Caco-2 (cell line): ENCODE measurements at regions not wholly inside any gene's neighbourhood (a gene's known extent, or its start where the extent isn't known, plus 50 kb on each side); places are given as distances from the start of the nearest gene placed in this dataset.

Experiments used
- BruUV-seq: library from RNA; stranded (reverse); fragments of 400-500 nt; replicated peaks from 2 replicates; lab custom pipeline; 2021; lab: Mats Ljungman, UMichigan
- CTCF ChIA-PET: fragments of 300-600 bp; sonication (Branson Sonifier 250); formaldehyde crosslinking; loops from one replicate; lab custom pipeline; 2022; ENCODE audit warnings: antibody characterized with exemption; lab: Charles Lee
- POLR2A ChIA-PET: fragments of 300-600 bp; sonication (Branson Sonifier 250); formaldehyde crosslinking; loops from one replicate; lab custom pipeline; 2022; ENCODE audit warnings: antibody characterized with exemption; lab: Charles Lee
- DNase-seq, 2 experiments: peaks; one replicate each; pipeline versions ENCODE4 v3.0.0 to v3.0.0-alpha.2; 2020 to 2022
- H3K27me3 ChIP-seq: replicated peaks from 2 replicates; pipeline ENCODE4 v1.6.0; 2011; ENCODE audit warnings: low read length; ENCODE audit not compliant: control insufficient read depth, insufficient read depth
- H3K36me3 ChIP-seq: 2 replicates; pipeline ENCODE4 v1.5.1; 2011; ENCODE audit warnings: low read length; ENCODE audit not compliant: control insufficient read depth, insufficient read depth
- H3K4me1 ChIP-seq: fragments of 250-450 bp; sonication (Bioruptor Pico); 2 replicates; pipeline ENCODE4 v1.5.1; 2020; ENCODE audit warnings: mild to moderate bottlenecking
- H3K4me3 ChIP-seq: 2 replicates; pipeline ENCODE4 v1.5.1; 2011; ENCODE audit warnings: low read depth, mild to moderate bottlenecking, control low read depth, low read length
- H3K9me3 ChIP-seq: fragments of 250-450 bp; sonication (Bioruptor Pico); 2 replicates; pipeline ENCODE4 v1.5.1; 2020; ENCODE audit warnings: mild to moderate bottlenecking, moderate library complexity
- H3K27ac Mint-ChIP-seq: one replicate; pipeline ENCODE4 v1.8.0; 2022; ENCODE audit warnings: mixed read lengths; ENCODE audit not compliant: unreplicated experiment
- H3K27me3 Mint-ChIP-seq: one replicate; pipeline ENCODE4 v1.8.0; 2022; ENCODE audit warnings: mixed read lengths; ENCODE audit not compliant: insufficient read depth, unreplicated experiment
- H3K36me3 Mint-ChIP-seq: one replicate; pipeline ENCODE4 v1.8.0; 2022; ENCODE audit warnings: mild to moderate bottlenecking, mixed read lengths; ENCODE audit not compliant: insufficient read depth, unreplicated experiment
- H3K4me1 Mint-ChIP-seq: one replicate; pipeline ENCODE4 v1.8.0; 2022; ENCODE audit warnings: low read depth, mixed read lengths; ENCODE audit not compliant: unreplicated experiment
- H3K4me3 Mint-ChIP-seq: one replicate; pipeline ENCODE4 v1.8.0; 2022; ENCODE audit warnings: mild to moderate bottlenecking, moderate library complexity, mixed read lengths; ENCODE audit not compliant: unreplicated experiment
- H3K9me3 Mint-ChIP-seq: one replicate; pipeline ENCODE4 v1.8.0; 2022; ENCODE audit warnings: mixed read lengths; ENCODE audit not compliant: unreplicated experiment
- CTCF ChIP-seq, 2 experiments: fragments of 200-600 bp in 1 of 2; IDR thresholded peaks; 1 replicate in 1 of 2; 2 replicates in 1 of 2; pipeline versions ENCODE4 v1.5.1 to v1.8.0; 2011 to 2022; ENCODE audit warnings: antibody characterized with exemption in 1 of 2, control low read depth in 1 of 2, inconsistent platforms in 1 of 2, low read depth in 1 of 2, low read length in 1 of 2, mild to moderate bottlenecking in 1 of 2, moderate library complexity in 1 of 2; ENCODE audit not compliant: insufficient read depth in 1 of 2, severe bottlenecking in 1 of 2, unreplicated experiment in 1 of 2
- intact Hi-C: fragments of 100-400 bp; cut with micrococcal nuclease; formaldehyde crosslinking; loops from one replicate; pipeline ENCODE4 v1.10.0; 2022; ENCODE audit not compliant: unreplicated experiment

- POLR2A ChIA-PET = no interaction called here
- H3K27me3 Mint-ChIP-seq = peaks cover 18% of the 10 kb centered on the region
- H3K4me3 Mint-ChIP-seq = no peak overlapping the region
- BruUV-seq = no TSS peak
- H3K36me3 Mint-ChIP-seq = no peaks in the 10 kb centered on the region
- Histone ChIP-seq H3K4me1 (no peaks in the 10 kb centered on the region), H3K27me3 (no peaks in the 10 kb centered on the region), H3K9me3 (no peaks in the 10 kb centered on the region), H3K4me3 (no peak overlapping the region), H3K36me3 (no peaks in the 10 kb centered on the region)
- intact Hi-C loops = no loop called here
- DNase-seq = no peak
- H3K4me1 Mint-ChIP-seq = no peaks in the 10 kb centered on the region
- TF ChIP-seq CTCF (IDR thresholded peaks at IDR 0.05; ENCODE audit: insufficient read depth in 1 of 2, low read depth in 1 of 2, low read length in 1 of 2, severe bottlenecking in 1 of 2, unreplicated experiment in 1 of 2) = no peak
- no peaks in the 10 kb centered on the region for H3K9me3 Mint-ChIP-seq
- CTCF ChIA-PET = interaction anchor here (0.8 kb wide), 1 partner anchor 9 kb away, joined by 3 read pairs; no protein-coding TSS in a partner anchor
- H3K27ac Mint-ChIP-seq = no peak overlapping the region
Measured at GRCh38 chr2:18124116-18124835, 245.8 kb downstream of the KCNS3 start.

- Mint-ChIP-seq H3K27ac (no peak overlapping the region), H3K27me3 (peaks cover 18% of the 10 kb centered on the region), H3K4me3 (no peak overlapping the region), H3K36me3 (no peaks in the 10 kb centered on the region), H3K9me3 (no peaks in the 10 kb centered on the region), H3K4me1 (no peaks in the 10 kb centered on the region)
- TF ChIP-seq CTCF (IDR thresholded peaks at IDR 0.05; ENCODE audit: insufficient read depth in 1 of 2, low read depth in 1 of 2, low read length in 1 of 2, severe bottlenecking in 1 of 2, unreplicated experiment in 1 of 2) = no peak
- H3K4me1 ChIP-seq = no peaks in the 10 kb centered on the region
- H3K9me3 ChIP-seq = no peaks in the 10 kb centered on the region
- intact Hi-C loops = no loop called here
- no TSS peak for BruUV-seq
- H3K4me3 ChIP-seq = no peak overlapping the region
- no peak for DNase-seq
- H3K27me3 ChIP-seq = no peaks in the 10 kb centered on the region; the same call in 1 of the 2 replicates
- no peaks in the 10 kb centered on the region for H3K36me3 ChIP-seq
- ChIA-PET CTCF (no interaction called here), POLR2A (no interaction called here)
Measured at GRCh38 chr2:18123577-18123976, 245.1 kb downstream of the KCNS3 start.

- Histone ChIP-seq H3K4me3 (no peak overlapping the region), H3K4me1 (no peaks in the 10 kb centered on the region), H3K9me3 (no peaks in the 10 kb centered on the region), H3K36me3 (no peaks in the 10 kb centered on the region), H3K27me3 (no peaks in the 10 kb centered on the region; the same call in 1 of the 2 replicates)
- H3K27me3 Mint-ChIP-seq = peaks cover 18% of the 10 kb centered on the region
- no peaks in the 10 kb centered on the region for H3K4me1 Mint-ChIP-seq
- DNase-seq = no peak
- POLR2A ChIA-PET = no interaction called here
- no TSS peak for BruUV-seq
- H3K4me3 Mint-ChIP-seq = no peak overlapping the region
- intact Hi-C loops = no loop called here
- H3K36me3 Mint-ChIP-seq = no peaks in the 10 kb centered on the region
- TF ChIP-seq CTCF (IDR thresholded peaks at IDR 0.05; ENCODE audit: insufficient read depth in 1 of 2, low read depth in 1 of 2, low read length in 1 of 2, severe bottlenecking in 1 of 2, unreplicated experiment in 1 of 2) = no peak
- H3K9me3 Mint-ChIP-seq = no peaks in the 10 kb centered on the region
- H3K27ac Mint-ChIP-seq = no peak overlapping the region
- CTCF ChIA-PET = no interaction called here
Measured at GRCh38 chr2:18123211-18123570, 244.7 kb downstream of the KCNS3 start.
